GM18951 (cell line): ENCODE measurements at regions not wholly inside any gene's neighbourhood (a gene's known extent, or its start where the extent isn't known, plus 50 kb on each side); places are given as distances from the start of the nearest gene placed in this dataset.
"Not testable (repeated sequence)": the region's sequence is repeated elsewhere in the genome, so short reads cannot be mapped to it uniquely, and the experiment has no call there.

ENCODE experiments used
- POLR2A ChIP-seq: IDR thresholded peaks from 4 replicates; pipeline ENCODE4 v1.6.1; 2011; ENCODE audit warnings: mild to moderate bottlenecking; ENCODE audit not compliant: insufficient read length, insufficient read depth; ENCODE audit errors: extremely low read depth
- in situ Hi-C: fragments of 300-500 bp; cut with MboI; formaldehyde crosslinking; loops from one replicate; pipeline ENCODE4 v1.12.0; 2022; ENCODE audit warnings: low sequenced_read_pairs, mixed read lengths, inconsistent platforms; ENCODE audit not compliant: unreplicated experiment

DNA sequence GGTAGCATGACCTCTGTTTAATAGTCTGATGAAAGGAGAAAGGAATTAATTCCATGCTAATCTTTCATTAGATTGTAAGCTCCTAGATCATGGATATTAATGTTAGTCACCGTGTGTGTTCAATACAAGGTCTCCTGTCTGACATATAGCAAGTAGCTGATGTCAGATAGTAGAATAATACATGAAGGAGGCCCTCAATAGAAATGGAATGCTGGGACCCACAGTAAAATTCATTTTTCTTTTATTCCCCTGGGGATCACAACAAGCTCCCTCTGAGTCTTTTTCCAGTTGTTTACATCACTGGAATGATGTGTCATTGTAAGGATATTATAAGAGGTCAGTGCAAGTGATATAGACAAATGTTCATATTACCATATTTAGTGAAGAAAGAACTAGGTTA lies 240.3 kb upstream of the TRPC7 start:
- TF ChIP-seq POLR2A: no peak
- in situ Hi-C loops: no loop called here

DNA sequence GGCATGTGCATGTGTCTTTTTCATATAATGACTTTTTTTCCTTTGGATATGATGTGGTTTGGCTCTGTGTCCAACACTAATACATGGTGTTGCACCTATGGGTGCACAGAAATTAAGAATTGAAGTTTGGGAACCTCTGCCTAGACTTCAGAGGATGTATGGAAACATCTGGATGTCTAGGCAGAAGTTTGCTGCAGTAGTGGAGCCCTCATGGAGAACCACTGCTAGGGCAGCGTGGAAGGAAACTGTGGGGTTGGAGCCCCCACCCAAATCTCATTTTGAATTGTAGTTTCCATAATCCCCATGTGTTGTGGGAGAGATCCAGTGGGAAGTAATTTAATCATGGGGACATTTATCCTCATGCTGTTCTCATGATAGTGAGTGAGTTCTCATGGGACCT lies 235.0 kb upstream of the TRPC7 start:
- in situ Hi-C loops: no loop called here
- no peak for TF ChIP-seq POLR2A

DNA sequence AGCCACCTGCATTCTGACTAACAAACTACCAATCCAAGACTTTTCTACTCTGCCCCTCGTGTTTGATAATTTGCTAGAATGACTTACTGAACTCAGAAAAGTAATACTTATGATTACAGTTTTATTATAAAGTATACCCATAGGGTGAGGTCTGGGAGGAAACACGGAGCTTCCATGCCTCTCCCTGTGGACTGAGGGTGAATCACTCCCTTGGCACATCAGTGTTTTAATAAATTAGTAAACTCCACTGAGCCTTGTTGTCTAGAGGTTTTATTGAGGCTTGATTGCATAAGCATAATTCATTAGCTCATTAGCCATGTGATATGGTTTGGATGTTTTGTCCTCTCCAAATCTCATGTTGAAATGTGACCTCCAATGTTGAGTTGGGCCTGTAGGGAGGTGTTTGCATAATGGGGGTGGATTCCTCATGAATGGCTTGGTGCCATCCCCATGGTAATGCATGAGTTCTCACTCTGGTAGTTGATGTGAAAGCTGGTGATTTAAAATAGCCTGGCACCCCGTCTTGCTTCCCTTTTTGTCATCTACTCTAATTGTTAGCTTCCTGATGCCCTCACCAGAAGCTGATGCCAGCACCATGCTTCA lies 233.6 kb upstream of the TRPC7 start:
- in situ Hi-C loops: no loop called here
- no peak for TF ChIP-seq POLR2A

DNA sequence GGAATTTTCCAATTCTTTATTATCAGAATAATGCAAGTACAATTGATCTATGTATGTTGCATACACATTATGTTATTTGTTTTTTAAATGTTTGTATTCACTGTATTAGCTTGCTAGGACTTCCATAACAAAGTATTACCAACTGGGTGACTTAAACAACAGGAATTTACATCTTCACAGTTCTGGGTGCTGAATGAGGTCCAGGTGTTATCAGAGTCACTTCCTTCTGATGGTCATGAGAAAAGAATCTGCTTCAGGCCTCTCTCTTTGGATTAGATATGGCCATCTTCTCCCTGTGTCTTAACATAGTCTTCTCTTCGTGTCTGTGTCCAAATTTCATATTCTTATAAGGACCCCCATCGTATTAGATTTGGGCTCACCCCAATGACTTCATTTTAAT lies 229.1 kb upstream of the TRPC7 start:
- TF ChIP-seq POLR2A: no peak
- in situ Hi-C loops: no loop called here

DNA sequence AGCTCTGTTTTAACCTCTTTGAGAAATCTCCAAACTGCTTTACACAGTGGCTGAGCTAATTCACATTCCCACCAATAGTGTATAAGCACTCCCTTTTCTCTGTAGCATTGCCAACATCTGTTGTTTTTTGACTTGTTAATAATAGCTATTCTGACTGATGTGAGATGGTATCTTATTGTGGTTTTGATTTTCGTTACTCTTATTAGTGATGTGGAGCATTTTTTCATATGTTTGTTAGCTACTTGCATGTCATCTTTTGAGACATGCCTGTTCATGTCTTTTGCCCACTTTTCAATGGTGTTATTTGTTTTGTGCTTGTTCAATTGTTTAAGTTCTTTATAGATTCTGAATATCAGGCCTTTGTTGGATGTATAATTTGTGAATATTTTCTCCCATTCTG lies 225.2 kb upstream of the TRPC7 start:
- no peak for TF ChIP-seq POLR2A
- in situ Hi-C loops: no loop called here

DNA sequence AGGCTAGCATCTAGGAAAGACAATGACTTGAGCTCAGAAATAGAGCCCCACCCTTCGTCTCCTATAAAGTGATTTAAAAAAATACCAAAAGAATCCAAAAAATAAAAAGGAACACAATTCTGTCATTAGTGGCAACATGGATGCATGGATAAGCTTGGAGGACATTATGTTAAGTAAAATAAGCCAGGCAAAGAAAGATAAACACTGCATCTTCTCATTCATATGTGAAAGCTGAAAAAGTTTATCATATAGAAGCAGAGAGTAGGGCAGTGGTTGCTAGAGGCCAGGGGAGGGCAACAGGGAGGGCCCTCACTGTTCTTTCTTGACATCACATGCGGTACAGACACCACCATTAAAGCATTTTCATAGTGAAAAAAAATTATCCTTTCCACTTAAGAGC lies 220.9 kb upstream of the TRPC7 start:
- TF ChIP-seq POLR2A: no peak
- in situ Hi-C loops: no loop called here

DNA sequence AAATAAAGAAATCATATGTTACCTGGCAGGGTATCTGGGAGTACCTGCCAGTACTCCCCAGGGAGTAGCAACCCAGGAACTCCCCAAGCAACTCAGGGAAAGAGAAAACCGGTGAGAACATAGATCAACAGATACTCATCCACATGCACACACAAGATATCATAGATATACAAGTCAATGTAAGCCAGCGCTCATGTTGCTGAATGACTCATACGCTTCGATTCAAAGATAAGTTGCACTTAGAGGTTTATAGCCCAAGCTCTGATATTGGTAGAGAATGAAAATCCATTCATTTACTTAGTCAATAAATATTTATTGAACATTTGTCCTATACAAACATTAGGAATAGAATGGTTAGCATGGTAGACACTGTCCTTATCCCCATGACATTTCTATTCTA lies 219.1 kb upstream of the TRPC7 start:
- no peak for TF ChIP-seq POLR2A
- in situ Hi-C loops: no loop called here

DNA sequence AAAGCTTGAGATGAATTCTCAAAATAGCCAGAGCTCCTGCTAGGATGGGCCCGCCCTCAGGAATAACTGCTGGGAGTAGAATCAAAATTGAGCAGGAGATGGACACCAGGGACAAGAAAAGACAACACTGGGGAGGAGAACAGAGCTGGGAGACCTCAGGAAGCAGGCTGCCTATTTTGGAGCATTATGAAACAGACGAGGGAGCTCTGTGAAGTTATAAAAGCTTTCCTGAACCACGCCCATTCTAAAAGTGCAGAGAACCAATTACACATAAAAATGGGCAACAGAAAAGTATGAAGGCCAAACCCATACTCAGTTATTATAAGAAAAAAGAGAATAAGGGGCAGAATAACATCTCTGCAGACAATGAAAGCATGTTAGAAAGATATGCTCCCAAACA lies 213.9 kb upstream of the TRPC7 start:
- in situ Hi-C loops: no loop called here
- TF ChIP-seq POLR2A: no peak

DNA sequence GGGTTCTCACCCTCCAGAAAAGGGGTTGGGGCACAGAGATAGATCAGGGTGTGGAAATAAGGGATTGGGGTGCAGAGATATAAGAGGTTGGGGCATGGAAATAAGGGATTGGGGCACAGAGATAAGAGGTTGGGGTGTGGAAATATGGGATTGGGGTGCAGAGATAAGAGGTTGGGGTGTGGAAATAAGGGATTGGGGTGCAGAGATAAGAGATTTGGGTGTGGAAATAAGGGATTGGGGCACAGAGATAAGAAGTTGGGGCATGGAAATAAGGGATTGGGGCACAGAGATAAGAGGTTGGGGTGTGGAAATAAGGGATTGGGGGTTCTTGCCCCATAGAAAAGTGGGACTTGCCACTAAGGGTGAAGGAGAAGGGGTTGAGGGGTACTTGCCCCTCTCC lies 204.5 kb upstream of the TRPC7 start:
- in situ Hi-C loops: not testable (repeated sequence)

DNA sequence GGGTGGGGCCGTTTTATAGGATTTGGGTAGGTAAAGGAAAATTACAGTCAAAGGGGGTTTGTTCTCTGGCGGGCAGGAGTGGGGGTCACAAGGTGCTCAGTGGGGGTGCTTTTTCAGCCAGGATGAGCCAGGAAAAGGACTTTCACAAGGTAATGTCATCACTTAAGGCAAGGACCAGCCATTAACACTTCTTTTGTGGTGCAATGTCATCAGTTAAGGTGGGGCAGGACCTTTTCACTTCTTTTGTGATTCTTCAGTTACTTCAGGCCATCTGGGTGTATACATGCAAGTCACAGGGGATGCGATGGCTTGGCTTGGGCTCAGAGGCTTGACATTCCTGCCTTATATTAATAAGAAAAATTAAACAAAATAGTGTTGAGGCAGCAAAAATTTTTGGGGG lies 200.1 kb upstream of the TRPC7 start:
- in situ Hi-C loops: not testable (repeated sequence)

DNA sequence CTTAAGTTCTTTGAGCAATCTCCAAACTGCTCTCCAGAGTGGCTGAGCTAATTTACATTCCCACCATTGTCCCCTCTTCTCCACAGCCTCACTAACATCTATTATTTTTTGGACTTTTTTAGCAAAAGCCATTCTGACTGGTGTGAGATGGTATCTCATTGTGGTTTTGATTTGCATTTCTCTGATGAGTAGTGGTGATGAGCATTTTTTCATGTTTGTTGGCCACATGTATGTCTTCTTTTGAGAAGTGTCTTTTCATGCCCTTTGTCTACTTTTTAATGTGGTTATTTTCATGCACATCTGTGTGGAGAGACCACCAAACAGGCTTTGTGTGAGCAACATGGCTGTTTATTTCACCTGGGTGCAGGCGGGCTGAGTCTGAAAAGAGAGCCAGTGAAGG lies 199.7 kb upstream of the TRPC7 start:
- in situ Hi-C loops: not testable (repeated sequence)

DNA sequence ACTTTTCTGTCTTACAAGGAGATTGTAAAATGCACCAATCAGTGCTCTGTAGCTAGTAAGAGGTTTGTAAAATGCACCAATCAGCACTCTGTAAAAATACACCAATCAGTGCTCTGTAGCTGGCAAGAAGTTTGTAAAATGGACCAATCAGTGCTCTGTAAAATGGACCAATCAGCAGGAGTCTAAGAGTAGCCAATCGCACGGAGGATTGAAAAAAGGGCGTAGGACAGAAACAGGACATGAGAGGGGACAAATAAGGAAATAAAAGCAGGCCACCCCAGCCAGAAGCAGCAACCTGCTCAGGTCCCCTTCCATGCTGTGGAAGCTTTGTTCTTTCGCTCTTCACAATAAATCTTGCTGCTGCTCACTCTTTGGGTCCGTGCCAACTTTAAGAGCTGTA lies 199.1 kb upstream of the TRPC7 start:
- in situ Hi-C loops: not testable (repeated sequence)

DNA sequence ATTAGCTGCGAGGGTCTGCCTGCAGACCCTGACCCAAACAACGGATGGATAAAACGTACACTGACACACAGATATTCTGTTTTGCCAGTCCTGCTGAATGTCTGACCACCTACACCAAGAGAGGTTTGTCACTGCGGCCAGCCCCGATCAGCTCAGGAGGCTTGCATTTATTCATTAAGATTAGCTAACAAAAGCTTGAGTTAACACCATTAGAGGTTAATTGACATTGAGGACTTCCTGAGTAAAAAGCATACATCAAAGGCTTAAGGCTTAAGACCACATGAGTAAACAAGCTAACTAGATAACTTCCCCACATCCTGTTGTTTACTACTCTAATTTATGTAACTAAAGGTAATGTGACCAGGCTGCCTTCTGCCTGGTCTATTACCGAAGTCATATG lies 198.1 kb upstream of the TRPC7 start:
- TF ChIP-seq POLR2A: no peak
- in situ Hi-C loops: no loop called here

DNA sequence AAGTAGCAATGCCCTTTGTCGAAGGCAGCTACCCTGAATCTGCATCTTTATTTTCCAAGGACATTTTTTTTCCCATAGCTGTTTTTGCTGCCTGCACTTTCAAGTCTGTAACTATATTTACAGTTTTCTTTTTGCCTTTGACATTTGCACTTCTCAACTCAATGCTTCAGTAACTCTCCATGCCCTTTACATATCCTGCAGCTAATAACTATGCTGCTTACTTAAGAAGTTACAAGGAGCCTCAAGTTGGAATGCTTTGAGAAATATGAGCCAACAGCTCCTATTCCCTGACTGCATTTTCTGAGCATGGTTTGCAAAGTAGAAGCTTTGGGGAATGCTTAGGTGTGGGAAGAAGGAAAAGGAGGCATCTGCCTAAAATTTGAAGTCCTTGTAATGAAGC lies 194.8 kb upstream of the TRPC7 start:
- in situ Hi-C loops: no loop called here

DNA sequence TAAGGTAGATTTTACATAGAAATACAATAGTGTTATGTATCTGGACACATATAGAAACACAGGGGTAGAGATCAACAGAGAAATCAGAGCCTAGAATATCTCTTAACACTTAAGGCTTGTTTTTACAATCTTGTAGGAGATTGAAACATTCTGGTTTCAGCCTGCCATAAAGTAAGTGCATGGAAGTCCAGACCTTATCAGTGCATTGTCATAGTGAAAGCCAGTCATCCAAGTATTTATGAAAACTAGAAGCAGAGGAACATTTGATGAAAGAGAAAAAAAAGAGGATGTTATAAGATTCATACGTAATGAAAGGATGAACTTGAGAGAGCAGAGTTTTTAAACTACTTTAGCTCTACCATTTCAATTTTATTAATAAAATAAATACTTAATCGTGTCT lies 194.3 kb upstream of the TRPC7 start:
- in situ Hi-C loops: no loop called here
- no peak for TF ChIP-seq POLR2A

More for the DNA sequence above, 194.8 kb upstream of the TRPC7 start:
- no peak for TF ChIP-seq POLR2A

DNA sequence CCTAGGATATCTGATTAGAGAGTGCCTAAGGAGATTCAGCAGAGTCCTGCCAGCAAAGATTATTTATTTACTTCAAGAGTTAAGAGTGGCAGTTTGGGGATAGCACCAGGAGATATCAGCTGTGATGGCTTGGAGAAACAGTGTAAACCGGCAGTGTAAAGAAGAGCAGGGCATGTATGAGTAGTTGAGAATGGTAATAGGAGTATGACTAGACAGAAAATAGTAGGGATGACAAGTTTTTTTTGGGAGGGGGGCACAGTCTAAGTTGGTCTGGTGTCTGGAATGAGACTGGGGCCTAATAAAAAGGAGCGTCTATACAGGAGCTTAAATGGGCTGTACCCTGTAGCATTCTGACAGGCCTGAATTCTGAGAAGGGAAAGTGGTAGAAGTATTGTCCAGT lies 181.8 kb upstream of the TRPC7 start:
- in situ Hi-C loops: not testable (repeated sequence)

DNA sequence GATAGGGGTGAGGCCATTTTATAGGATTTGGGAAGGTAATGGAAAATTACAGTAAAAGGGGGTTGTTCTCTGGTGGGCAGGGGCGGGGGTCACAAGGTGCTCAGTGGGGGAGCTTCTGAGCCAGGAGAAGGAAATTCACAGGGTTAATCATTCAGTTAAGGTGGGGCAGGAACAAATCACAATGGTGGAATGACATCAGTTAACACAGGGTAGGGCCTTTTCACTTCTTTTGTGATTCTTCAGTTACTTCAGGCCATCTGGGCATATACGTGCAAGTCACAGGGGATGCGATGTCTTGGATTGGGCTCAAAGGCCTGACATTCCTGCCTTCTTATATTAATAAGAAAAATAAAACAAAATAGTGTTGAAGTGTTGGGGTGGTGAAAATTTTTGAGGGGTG lies 181.1 kb upstream of the TRPC7 start:
- in situ Hi-C loops: not testable (repeated sequence)

DNA sequence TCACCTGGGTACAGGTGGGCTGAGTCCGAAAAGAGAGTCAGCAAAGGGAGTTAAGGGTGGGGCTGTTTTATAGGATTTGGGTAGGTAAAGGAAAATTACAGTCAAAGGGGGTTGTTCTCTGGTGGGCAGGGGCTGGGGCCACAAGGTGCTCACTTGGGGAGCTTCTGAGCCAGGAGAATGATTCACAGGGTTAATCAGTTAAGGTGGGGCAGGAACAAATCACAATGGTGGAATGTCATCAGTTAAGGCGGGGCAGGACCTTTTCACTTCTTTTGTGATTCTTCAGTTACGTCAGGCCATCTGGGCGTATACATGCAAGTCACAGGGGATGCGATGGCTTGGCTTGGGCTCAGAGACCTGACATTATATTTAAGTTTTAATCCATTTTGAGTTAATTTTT lies 179.7 kb upstream of the TRPC7 start:
- in situ Hi-C loops: not testable (repeated sequence)
